ENCODE measurements at regions not wholly inside any gene's neighbourhood (a gene's known extent, or its start where the extent isn't known, plus 50 kb on each side); places are given as distances from the start of the nearest gene placed in this dataset.
"Not testable (repeated sequence)": the region's sequence is repeated elsewhere in the genome, so short reads cannot be mapped to it uniquely, and the experiment has no call there.

- ATAC-seq (no peak), DNase-seq (no peak)
- H3K4me1 Mint-ChIP-seq, result no peaks in the 10 kb centered on the region
- peaks cover 3% of the 10 kb centered on the region for H3K27me3 Mint-ChIP-seq
- no peak overlapping the region for H3K27ac Mint-ChIP-seq
- no peaks in the 10 kb centered on the region for H3K36me3 Mint-ChIP-seq (ENCODE audit: low read depth)
- H3K9me3 ChIP-seq (ENCODE audit: control insufficient read depth, low read length, poor library complexity, severe bottlenecking), result no peaks in the 10 kb centered on the region
- H3K4me3 Mint-ChIP-seq, result no peak overlapping the region
Measured at GRCh38 chr3:69659180-69659910, 79.9 kb upstream of the MITF start.

GRCh38 chr3:69658514-69659140 is 80.6 kb upstream of the MITF start:
- ATAC-seq (no peak), DNase-seq (no peak)
- no peak overlapping the region for H3K27ac Mint-ChIP-seq
- H3K4me3 Mint-ChIP-seq, result no peak overlapping the region
- no peaks in the 10 kb centered on the region for H3K4me1 Mint-ChIP-seq
- H3K36me3 Mint-ChIP-seq (ENCODE audit: low read depth), result no peaks in the 10 kb centered on the region
- H3K9me3 ChIP-seq (ENCODE audit: control insufficient read depth, low read length, poor library complexity, severe bottlenecking), result no peaks in the 10 kb centered on the region
- H3K27me3 Mint-ChIP-seq, result no peaks in the 10 kb centered on the region

GRCh38 chr3:69657030-69657429 is 82.2 kb upstream of the MITF start:
- not testable (repeated sequence) for DNase-seq; H3K27ac Mint-ChIP-seq; H3K36me3 Mint-ChIP-seq (ENCODE audit: low read depth); H3K27me3 Mint-ChIP-seq; H3K9me3 ChIP-seq (ENCODE audit: control insufficient read depth, low read length, poor library complexity, severe bottlenecking); ATAC-seq; H3K4me3 Mint-ChIP-seq; H3K4me1 Mint-ChIP-seq

DNA sequence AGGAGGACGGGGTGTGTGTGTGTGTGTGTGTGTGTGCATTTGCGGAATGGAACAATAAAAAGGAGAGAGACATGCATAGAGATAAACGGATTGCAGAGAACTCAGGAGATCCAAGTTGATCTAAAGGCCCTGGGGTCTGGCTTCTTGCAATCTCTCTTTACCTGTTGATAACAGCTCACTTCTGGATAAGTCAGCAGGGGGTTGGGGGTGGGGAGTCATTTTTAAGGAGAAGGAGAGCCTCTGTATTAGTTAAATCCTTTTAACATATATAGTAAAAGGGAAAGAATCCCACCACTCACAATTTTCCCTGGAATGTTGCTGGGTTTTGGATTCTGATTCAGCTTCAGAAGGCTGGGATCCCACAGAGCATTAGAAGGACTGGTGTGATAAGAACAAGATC is 87.5 kb upstream of the MITF start:
- Mint-ChIP-seq H3K27me3 (no peaks in the 10 kb centered on the region), H3K27ac (no peak overlapping the region)

GRCh38 chr3:69650066-69650419 is 89.2 kb upstream of the MITF start:
- Mint-ChIP-seq H3K4me3 (no peak overlapping the region), H3K36me3 (ENCODE audit: low read depth) (no peaks in the 10 kb centered on the region), H3K27ac (no peak overlapping the region), H3K4me1 (no peaks in the 10 kb centered on the region), H3K27me3 (no peaks in the 10 kb centered on the region)
- DNase-seq, result no peak
- ATAC-seq, result no peak
- H3K9me3 ChIP-seq (ENCODE audit: control insufficient read depth, low read length, poor library complexity, severe bottlenecking), result no peaks in the 10 kb centered on the region

More for the DNA sequence above, 87.5 kb upstream of the MITF start:
- H3K36me3 Mint-ChIP-seq (ENCODE audit: low read depth), result no peaks in the 10 kb centered on the region
- no peaks in the 10 kb centered on the region for H3K4me1 Mint-ChIP-seq
- DNase-seq (no peak), ATAC-seq (no peak)
- H3K9me3 ChIP-seq (ENCODE audit: control insufficient read depth, low read length, poor library complexity, severe bottlenecking), result no peaks in the 10 kb centered on the region
- no peak overlapping the region for H3K4me3 Mint-ChIP-seq

DNA sequence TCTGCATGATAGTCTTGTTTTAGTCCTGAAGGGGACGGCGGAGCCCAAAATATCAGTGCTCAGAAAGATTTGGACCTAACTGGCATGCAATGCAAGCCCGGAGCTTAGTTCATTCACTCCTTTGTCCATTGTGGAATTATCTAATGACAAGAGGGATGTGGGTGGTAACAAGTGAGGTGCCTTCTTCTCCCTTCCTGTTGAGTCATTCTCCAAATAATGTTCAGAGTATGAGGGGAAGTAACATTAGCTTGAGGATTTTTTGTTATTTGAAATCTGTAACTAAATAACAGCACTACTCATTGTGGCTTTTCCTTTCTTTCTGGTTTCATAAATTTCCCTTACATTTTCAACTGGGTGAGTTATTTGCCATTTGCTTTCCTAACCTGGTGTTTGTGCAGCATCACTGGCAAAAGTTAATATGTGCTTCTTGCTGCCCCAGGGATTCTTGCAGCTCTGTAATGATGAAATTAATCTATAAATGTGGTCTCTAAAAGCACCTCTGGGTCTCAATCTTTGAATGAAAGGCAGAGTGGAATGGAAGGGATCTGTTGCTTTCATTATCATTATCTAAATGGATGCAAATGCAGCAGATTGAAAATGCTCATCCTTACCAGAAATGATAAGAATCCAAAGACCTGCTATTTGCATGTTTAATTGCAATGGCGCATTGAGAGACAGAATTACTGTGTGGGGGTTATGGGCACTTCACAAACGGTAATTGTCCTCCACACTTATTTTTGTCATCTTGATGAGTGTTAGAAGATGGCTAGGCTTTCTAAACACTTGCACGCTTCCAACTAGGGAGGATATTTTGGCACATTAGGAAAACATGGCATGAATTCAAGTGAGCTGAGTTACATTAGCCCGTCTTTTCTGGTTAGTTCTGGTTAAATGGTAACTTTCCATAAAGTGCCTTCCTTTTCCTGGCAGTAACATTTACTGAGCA is 89.9 kb upstream of the MITF start:
- no peak for ATAC-seq
- no peak overlapping the region for H3K4me3 Mint-ChIP-seq
- no peak for DNase-seq
- H3K27ac Mint-ChIP-seq, result no peak overlapping the region
- no peaks in the 10 kb centered on the region for H3K9me3 ChIP-seq (ENCODE audit: control insufficient read depth, low read length, poor library complexity, severe bottlenecking)
- no peaks in the 10 kb centered on the region for H3K36me3 Mint-ChIP-seq (ENCODE audit: low read depth)
- H3K27me3 Mint-ChIP-seq, result no peaks in the 10 kb centered on the region
- no peaks in the 10 kb centered on the region for H3K4me1 Mint-ChIP-seq

DNA sequence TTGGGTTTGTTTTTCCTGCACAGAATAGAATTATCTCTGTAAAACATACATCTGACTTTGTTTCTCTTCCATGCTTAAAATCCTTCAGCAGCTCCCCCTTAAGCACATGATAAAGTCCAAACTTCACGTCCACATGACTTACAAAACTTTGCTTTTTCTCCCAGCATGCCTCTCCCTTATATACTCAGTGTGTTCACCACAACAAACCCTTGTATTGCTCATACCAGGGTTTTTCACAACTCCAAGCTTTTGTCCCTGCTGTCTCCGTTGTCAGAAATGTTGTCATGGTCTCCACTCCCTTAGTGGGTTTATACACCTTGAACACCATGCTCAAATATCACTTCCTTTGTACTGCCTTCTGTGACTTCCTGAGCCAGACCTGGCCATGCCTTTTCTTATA is 91.1 kb upstream of the MITF start:
- Mint-ChIP-seq H3K27ac (no peak overlapping the region), H3K27me3 (no peaks in the 10 kb centered on the region), H3K4me1 (no peaks in the 10 kb centered on the region), H3K4me3 (no peak overlapping the region), H3K36me3 (ENCODE audit: low read depth) (no peaks in the 10 kb centered on the region)
- H3K9me3 ChIP-seq (ENCODE audit: control insufficient read depth, low read length, poor library complexity, severe bottlenecking), result no peaks in the 10 kb centered on the region
- no peak for ATAC-seq
- DNase-seq, result no peak

- H3K4me3 Mint-ChIP-seq, result no peak overlapping the region
- no peaks in the 10 kb centered on the region for H3K4me1 Mint-ChIP-seq
- no peaks in the 10 kb centered on the region for H3K9me3 ChIP-seq (ENCODE audit: control insufficient read depth, low read length, poor library complexity, severe bottlenecking)
- H3K36me3 Mint-ChIP-seq (ENCODE audit: low read depth), result no peaks in the 10 kb centered on the region
- no peak for ATAC-seq
- DNase-seq, result no peak
- no peaks in the 10 kb centered on the region for H3K27me3 Mint-ChIP-seq
- no peak overlapping the region for H3K27ac Mint-ChIP-seq
Measured at GRCh38 chr3:69647511-69648110, 91.7 kb upstream of the MITF start.

- Mint-ChIP-seq H3K36me3 (ENCODE audit: low read depth) (no peaks in the 10 kb centered on the region), H3K4me1 (no peaks in the 10 kb centered on the region), H3K4me3 (no peak overlapping the region), H3K27ac (no peak overlapping the region), H3K27me3 (no peaks in the 10 kb centered on the region)
- DNase-seq, result no peak
- ATAC-seq, result no peak
- no peaks in the 10 kb centered on the region for H3K9me3 ChIP-seq (ENCODE audit: control insufficient read depth, low read length, poor library complexity, severe bottlenecking)
Measured at GRCh38 chr3:69647081-69647480, 92.2 kb upstream of the MITF start.

DNA sequence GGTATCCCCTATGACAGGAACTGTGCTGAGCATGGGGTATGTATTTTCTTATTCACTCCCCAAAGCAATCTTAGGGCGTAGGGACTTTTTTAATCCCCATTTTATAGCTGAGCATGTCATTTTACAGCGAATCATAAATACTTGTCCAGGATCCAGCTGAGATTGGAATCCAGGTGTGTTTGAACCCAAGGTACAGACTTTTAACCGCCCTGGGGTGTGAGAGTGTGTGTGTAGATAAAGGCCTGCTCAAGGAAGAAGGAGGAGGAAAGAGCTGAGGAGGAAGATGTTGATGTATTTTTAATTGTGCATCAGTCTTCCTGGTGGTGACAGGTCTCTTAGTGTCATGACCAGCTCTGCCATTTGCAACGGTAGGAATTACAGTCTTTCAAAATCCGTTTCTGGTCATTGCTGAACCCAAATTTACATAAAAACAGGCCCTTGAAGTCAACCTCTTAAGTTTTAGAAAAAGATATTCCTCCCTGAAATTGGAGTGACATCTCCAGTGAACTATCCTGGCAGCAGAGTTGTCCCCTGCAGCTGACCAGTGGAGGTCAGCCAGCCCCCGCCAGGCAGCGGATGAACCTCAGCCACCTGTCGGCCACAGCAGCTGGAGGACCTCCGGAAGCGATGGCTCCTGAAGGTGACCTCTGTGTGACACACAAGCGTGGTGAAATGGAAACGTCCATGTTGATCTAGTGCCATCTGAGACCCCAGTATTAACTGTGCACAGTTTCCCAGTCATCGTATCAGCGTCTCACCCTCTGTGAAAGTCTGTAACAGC is 92.8 kb upstream of the MITF start:
- DNase-seq (no peak), ATAC-seq (no peak)
- Mint-ChIP-seq H3K36me3 (ENCODE audit: low read depth) (no peaks in the 10 kb centered on the region), H3K27ac (no peak overlapping the region), H3K4me1 (no peaks in the 10 kb centered on the region), H3K4me3 (no peak overlapping the region), H3K27me3 (no peaks in the 10 kb centered on the region)
- H3K9me3 ChIP-seq (ENCODE audit: control insufficient read depth, low read length, poor library complexity, severe bottlenecking), result no peaks in the 10 kb centered on the region

- H3K4me1 Mint-ChIP-seq, result no peaks in the 10 kb centered on the region
- ATAC-seq (no peak), DNase-seq (no peak)
- H3K27ac Mint-ChIP-seq, result no peak overlapping the region
- H3K36me3 Mint-ChIP-seq (ENCODE audit: low read depth), result no peaks in the 10 kb centered on the region
- no peaks in the 10 kb centered on the region for H3K9me3 ChIP-seq (ENCODE audit: control insufficient read depth, low read length, poor library complexity, severe bottlenecking)
- no peaks in the 10 kb centered on the region for H3K27me3 Mint-ChIP-seq
- H3K4me3 Mint-ChIP-seq, result no peak overlapping the region
Measured at GRCh38 chr3:69642606-69643005, 96.7 kb upstream of the MITF start.

- DNase-seq (no peak), ATAC-seq (no peak)
- H3K4me1 Mint-ChIP-seq, result no peaks in the 10 kb centered on the region
- H3K27ac Mint-ChIP-seq, result no peak overlapping the region
- H3K27me3 Mint-ChIP-seq, result no peaks in the 10 kb centered on the region
- H3K36me3 Mint-ChIP-seq (ENCODE audit: low read depth), result no peaks in the 10 kb centered on the region
- H3K4me3 Mint-ChIP-seq, result no peak overlapping the region
- H3K9me3 ChIP-seq (ENCODE audit: control insufficient read depth, low read length, poor library complexity, severe bottlenecking), result no peaks in the 10 kb centered on the region
Measured at GRCh38 chr3:69639851-69640250, 99.4 kb upstream of the MITF start.

DNA sequence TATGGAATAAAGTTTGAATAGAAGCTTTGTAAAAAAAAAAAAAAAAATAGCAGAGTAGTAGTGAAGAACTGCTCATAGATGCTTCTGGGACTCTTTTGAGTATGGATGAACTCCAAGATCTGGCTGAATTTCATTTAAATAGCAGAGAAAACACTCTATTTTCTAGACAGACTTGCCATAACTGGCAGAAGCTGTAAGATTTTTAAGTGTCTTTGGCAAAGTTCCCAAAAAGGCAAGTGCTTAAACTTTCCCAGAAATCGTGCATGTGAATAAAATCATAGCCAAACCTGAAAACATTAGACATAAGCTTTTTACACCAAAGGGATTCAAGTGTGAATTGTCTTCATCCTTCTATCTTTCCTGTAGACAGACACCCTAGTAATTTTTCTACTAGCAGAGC is 110.3 kb upstream of the MITF start:
- no peaks in the 10 kb centered on the region for H3K9me3 ChIP-seq (ENCODE audit: control insufficient read depth, low read length, poor library complexity, severe bottlenecking)
- H3K27me3 Mint-ChIP-seq, result no peaks in the 10 kb centered on the region
- H3K27ac Mint-ChIP-seq, result no peak overlapping the region
- no peaks in the 10 kb centered on the region for H3K36me3 Mint-ChIP-seq (ENCODE audit: low read depth)
- no peaks in the 10 kb centered on the region for H3K4me1 Mint-ChIP-seq
- ATAC-seq (no peak), DNase-seq (no peak)
- H3K4me3 Mint-ChIP-seq, result no peak overlapping the region
